ENCODE measurements at regions not wholly inside any gene's neighbourhood (a gene's known extent, or its start where the extent isn't known, plus 50 kb on each side); places are given as distances from the start of the nearest gene placed in this dataset.

DNA sequence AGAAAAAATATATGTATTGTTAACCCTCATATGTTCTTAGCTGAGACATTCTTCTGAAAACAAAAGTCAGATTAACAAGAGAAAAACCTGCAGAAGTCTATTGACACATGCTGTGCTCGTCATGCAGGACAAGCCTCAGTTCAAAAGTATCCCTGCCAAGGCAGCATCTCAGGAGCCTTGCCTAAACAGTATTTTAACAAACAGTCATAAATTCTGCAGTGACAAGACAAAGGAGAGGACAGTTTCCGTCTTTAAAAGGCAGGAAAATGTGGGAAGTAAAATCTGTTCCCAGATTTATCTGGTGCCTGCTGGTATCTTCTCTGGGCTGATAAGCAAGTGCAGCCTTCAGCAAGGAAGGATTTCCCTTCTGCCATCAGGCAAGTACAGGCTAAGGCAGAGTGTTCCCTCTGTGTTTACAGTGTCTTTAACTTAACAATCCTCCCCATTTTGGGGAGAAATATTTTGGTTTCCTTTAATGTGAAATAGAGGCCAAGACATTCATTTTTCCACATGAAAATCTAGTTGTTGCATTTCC, 480.2 kb upstream of the CCDC196 start:
- TF ChIP-seq, protein P1, sequence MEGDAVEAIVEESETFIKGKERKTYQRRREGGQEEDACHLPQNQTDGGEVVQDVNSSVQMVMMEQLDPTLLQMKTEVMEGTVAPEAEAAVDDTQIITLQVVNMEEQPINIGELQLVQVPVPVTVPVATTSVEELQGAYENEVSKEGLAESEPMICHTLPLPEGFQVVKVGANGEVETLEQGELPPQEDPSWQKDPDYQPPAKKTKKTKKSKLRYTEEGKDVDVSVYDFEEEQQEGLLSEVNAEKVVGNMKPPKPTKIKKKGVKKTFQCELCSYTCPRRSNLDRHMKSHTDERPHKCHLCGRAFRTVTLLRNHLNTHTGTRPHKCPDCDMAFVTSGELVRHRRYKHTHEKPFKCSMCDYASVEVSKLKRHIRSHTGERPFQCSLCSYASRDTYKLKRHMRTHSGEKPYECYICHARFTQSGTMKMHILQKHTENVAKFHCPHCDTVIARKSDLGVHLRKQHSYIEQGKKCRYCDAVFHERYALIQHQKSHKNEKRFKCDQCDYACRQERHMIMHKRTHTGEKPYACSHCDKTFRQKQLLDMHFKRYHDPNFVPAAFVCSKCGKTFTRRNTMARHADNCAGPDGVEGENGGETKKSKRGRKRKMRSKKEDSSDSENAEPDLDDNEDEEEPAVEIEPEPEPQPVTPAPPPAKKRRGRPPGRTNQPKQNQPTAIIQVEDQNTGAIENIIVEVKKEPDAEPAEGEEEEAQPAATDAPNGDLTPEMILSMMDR (IDR thresholded peaks at IDR 0.05), result no peak
- TF ChIP-seq EZH2 (IDR thresholded peaks at IDR 0.05), result no peak
- TF ChIP-seq EZH2phosphoT487 (IDR thresholded peaks at IDR 0.05), result no peak

Data from neural progenitor cell (in vitro differentiated cells).